Middle frontal gyrus (tissue), 1 donor: ENCODE measurements at regions not wholly inside any gene's neighbourhood (a gene's known extent, or its start where the extent isn't known, plus 50 kb on each side); places are given as distances from the start of the nearest gene placed in this dataset.

Experiments
- DNase-seq: peaks from one replicate; pipeline ENCODE4 v3.0.0-alpha.2; 2015; ENCODE audit warnings: low spot score; ENCODE audit errors: extremely low spot score

DNA sequence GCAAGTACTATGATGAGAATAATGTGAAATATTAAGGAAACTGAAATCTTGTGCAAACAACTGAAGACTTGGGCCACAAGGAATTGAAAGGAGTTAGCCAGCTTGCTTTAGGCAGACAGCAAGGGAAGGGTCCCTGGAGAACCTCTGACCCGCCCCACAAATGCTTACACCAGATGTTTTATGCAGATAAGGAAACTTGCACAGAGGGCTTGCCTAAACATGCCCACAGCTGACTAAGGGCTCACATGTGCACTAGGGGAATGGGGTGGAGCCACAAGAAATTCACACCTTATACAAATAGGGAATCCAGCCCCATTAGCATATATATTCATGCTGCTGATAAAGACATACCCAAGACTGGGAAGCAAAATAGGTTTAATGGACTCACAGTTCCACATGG is 86.1 kb upstream of the CYYR1 start:
- no peak for DNase-seq

DNA sequence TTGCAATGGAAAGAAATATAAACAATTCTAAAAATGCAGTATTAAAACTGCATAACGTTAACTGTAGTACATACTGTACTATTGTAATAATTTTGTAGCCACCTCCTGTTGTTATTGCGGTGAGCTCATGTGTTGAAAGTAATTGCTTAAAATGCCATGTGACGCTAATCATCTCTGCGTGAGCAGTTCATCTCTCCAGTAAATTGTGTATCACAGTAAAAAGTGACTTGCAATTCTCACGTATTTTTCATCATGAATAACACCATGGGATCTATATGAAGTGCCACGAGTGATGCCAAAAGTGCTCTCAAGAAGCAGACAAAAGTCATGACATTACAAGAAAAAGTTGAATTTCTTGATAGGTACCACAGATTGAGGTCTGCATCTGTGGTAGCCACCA is 82.4 kb upstream of the CYYR1 start:
- no peak for DNase-seq

DNA sequence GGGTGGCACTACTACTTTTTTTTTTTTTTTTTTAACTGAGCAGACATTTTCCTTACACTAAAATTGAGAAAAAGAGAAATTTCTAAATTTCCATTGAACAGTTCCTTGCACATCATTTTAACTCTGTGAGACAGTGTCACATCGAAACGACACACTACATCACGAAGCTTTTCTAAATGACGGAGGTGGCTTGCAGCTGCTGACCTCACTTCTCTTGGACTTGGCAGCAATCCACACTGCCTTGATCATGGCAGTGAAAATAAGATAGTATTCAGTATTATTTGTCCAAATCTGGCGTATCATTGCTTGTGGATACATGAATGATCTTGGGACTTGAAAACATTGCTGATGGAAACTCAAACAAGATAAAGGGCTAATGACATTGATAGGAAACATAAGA is 80.3 kb upstream of the CYYR1 start:
- DNase-seq, result no peak

DNA sequence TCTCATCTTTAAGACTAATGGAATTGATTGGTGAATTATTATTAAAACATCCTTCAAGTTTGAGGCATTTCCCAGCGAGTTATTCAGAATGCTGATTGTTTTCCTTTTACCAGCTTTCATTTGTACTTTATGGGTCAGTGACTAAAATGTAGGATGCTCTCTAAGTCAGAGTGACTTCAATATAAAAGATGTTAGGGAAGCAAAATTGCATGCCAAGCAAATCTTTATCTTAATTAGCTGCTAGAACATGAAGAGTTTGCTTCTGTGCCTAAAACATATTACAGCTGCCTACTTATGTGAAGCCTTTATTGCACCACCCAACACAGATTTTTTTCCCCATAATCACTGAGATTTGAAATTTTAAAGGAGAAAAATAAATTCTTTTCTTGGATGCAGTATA is 79.8 kb upstream of the CYYR1 start:
- DNase-seq, result no peak

DNA sequence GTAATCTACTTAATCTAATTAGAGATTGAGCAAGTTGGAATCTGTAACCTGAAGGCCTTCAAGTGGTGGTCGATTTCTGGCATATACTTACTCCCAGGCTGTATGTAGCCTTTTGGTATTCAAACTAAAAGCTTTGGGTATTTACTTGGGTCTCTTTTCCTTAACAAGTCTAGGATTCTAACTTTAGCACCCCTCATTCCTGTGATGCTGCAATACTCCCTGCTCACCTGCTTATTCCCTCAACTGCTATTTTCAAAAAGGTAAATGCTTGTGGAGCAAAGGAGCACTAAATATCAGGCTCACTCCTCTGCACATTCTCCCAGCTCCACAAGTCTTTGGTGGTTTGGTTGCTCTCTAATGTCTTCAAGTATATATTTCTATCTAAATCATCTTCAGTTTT is 68.0 kb upstream of the CYYR1 start:
- no peak for DNase-seq

DNA sequence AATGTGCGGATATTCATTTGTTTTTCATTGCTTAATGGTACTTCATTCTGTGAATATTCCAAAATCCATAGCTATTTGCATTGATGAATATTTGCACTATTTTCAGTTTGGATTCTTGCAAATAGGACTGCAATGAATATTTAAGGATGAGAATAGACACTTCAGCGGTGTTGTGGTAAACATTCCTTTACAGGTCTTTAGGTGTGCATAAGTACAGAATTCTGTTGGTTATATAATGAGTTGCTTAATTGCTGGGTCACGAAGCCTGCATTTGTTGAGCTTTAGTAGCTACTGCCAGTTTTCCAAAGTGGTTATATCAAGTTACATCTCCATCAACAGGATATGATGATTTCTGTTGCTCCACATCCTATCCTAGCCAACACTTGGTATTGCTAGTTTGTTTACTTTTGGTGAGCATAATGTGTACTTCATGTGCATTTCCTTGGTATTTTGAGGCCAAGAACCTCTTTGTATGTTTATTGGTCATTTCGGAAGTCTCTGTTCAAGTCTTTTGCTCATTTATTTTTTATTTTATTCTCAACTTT is 64.2 kb upstream of the CYYR1 start:
- no peak for DNase-seq

DNA sequence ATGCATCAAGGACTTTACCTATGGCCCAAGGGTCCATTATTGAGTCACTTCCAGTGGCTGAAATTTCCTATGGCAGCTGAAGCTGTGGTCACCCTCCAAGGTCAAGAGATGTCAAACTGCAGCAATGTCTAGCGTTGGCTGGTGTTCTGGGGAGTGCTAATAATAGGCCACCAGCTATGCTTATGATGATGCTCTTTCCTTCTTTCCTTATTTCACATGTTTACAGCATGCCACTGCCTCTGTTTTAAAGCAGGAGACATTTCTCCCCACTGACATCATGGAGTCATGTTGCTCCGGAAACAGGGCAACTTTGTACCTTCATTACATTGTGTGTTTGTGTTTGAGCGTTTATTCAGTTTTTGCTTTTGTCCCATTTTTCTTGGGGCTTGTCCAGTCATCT is 62.6 kb upstream of the CYYR1 start:
- no peak for DNase-seq

DNA sequence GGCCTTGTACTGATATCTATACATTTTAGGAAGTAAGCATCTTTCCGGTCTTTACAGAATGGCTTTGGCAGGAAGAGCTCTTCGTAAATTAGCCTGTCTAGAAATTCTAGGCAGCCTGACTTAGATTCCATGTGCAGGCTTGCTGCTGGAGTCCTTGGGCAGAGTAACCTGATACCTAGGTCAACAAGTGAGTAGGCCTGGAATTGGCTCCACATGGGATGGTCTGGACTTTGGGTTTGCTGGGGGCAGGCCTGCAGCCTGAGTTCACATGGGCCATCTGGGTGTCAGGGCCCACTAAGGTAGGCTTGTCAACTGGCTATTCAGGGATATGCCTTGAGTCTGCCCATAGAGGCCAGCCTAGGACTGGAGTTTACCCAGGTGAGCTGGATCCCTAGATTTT is 59.6 kb upstream of the CYYR1 start:
- no peak for DNase-seq

DNA sequence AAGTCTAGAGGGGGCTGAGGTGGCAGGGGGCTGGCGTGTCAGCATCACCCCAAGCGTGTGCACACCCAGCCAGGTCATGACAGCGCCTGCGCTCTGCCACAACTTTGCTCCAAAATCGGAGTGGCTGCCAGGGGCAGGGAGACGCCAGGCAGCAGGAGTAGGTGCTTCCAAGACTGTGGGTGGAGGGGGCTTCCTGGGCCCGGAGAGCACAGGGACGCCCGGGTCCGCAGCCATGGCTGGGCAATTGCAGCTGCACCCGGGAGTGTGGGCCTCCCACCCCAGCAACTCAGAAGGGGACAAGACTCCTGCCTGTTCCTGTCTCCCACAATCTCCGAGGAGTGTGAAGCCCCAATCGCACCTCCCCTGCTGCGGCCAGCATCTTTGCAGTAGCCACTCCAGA is 53.1 kb upstream of the CYYR1 start:
- no peak for DNase-seq

DNA sequence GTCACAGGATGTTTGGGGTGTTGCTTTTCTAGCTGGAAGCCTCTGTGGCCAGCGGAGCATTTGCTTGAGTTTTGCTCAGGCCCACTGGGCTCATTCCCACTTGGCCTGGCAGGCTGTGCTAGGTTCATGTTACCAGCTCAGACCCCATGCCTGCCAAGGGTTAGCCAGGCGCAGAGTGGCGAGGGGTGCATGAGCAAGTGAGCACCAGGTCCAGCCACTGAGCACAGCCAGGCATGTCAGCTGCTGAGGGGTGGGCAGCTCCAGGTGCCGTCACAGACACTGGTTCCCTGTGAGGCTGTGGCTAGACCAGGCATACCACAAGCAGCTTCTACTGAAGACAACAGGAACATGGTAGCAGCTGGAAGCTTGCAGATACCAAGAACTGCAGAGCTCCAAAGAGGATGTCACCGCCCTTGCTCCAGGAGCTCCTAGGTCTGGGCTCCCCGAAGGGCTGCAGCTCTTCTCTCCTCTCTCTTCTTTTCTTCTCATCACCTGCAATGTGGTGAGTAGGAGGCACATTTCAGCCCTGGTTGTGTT is 52.0 kb upstream of the CYYR1 start:
- no peak for DNase-seq
